Adrenal gland (tissue), 9 donors: ENCODE measurements at regions not wholly inside any gene's neighbourhood (a gene's known extent, or its start where the extent isn't known, plus 50 kb on each side); places are given as distances from the start of the nearest gene placed in this dataset.
"Not testable (repeated sequence)": the region's sequence is repeated elsewhere in the genome, so short reads cannot be mapped to it uniquely, and the experiment has no call there.

Experiments
- DNase-seq, 7 donors: peaks; one replicate each; pipeline ENCODE4 v3.0.0-alpha.2; 2019 to 2020
- H3K27ac ChIP-seq, 5 donors: fragments of 200-600 bp; sonication (generic) in 4 of 5; 1 replicate in 3 of 5; 2 replicates in 2 of 5; pipeline versions ENCODE4 v1.5.1 to v1.8.0; 2016 to 2020; ENCODE audit warnings: mild to moderate bottlenecking in 1 of 5
- H3K27me3 ChIP-seq: fragments of 200-600 bp; 2 replicates; pipeline ENCODE4 v1.8.0; 2021
- H3K36me3 ChIP-seq, 2 donors: fragments of 200-600 bp; replicated peaks in 1 of 2; 1 replicate in 1 of 2; 2 replicates in 1 of 2; pipeline versions ENCODE4 v1.5.1 to v1.8.0; 2018 to 2022
- H3K4me1 ChIP-seq, 2 donors: fragments of 200-600 bp; replicated peaks in 1 of 2; 1 replicate in 1 of 2; 2 replicates in 1 of 2; pipeline versions ENCODE4 v1.5.1 to v1.8.0; 2018 to 2021
- H3K4me3 ChIP-seq, 4 donors: fragments of 200-600 bp; sonication (generic) in 3 of 4; one replicate each; pipeline ENCODE4 v1.5.1; 2016 to 2018
- H3K9me3 ChIP-seq, 3 donors: fragments of 200-600 bp; sonication (generic) in 1 of 3; replicated peaks in 1 of 3; 1 replicate in 2 of 3; 2 replicates in 1 of 3; pipeline versions ENCODE4 v1.5.1 to v1.8.0; 2016 to 2021
- CTCF ChIP-seq, 6 experiments: fragments of 450-650 bp in 4 of 6; fragments of 200-600 bp in 2 of 6; sonication (generic) in 1 of 6; IDR thresholded peaks; 1 replicate in 5 of 6; 2 replicates in 1 of 6; pipeline versions ENCODE4 v1.5.1 to v1.8.0; 2016 to 2021; ENCODE audit warnings: antibody characterized with exemption in 6 of 6, mild to moderate bottlenecking in 2 of 6, moderate library complexity in 1 of 6
- POLR2A ChIP-seq, 2 donors: fragments of 450-650 bp; IDR thresholded peaks; one replicate each; pipeline ENCODE4 v1.6.1; 2017; ENCODE audit warnings: antibody characterized with exemption in 2 of 2, mild to moderate bottlenecking in 2 of 2, moderate library complexity in 1 of 2
- WGBS, 4 donors: extraction: QIAGEN DNeasy Blood & Tissue Kit in 2 of 4; methylation state at CpG; one replicate each; pipeline versions ENCODE4 v1.1.5 to v1.1.7; 2013 to 2017; 5-methylcytosine and 5-hydroxymethylcytosine counted together
- intact Hi-C, 2 donors: fragments of 100-400 bp; cut with DNase I; formaldehyde crosslinking; loops; one replicate each; pipeline versions ENCODE4 v1.14.1 to v1.15.0; 2022 to 2023
- donor health status: healthy with polysubstance abuse.
- donor health status: Bipolar disorder and iron deficiency.
- donor health status: DM: yes; HTN: yes; CAD: no.
- donor health status: DM: no; HTN: no; CAD: no.
- donor health status: DM: no; HTN: no; CAD: no.

- intact Hi-C loops = no loop called here
- TF ChIP-seq POLR2A (IDR thresholded peaks at IDR 0.05) = no peak
- TF ChIP-seq CTCF (IDR thresholded peaks at IDR 0.05) = no peak
- no peaks in the 10 kb centered on the region for H3K4me1 ChIP-seq
- H3K27ac ChIP-seq = no peak overlapping the region
- no peak overlapping the region for H3K4me3 ChIP-seq
- no peaks in the 10 kb centered on the region for H3K27me3 ChIP-seq
- DNase-seq = no peak
- 63 to 78% (median 71%) methylated on average over 4 of the region's 4 CpGs for WGBS, 4 donors
- H3K9me3 ChIP-seq = no peaks in the 10 kb centered on the region
- no peaks in the 10 kb centered on the region for H3K36me3 ChIP-seq
These were observed 58.6 kb upstream of the TLL1 start for GRCh38 chr4:165814256-165815020.

- H3K4me1 ChIP-seq, intact Hi-C loops, H3K36me3 ChIP-seq, H3K27ac ChIP-seq, H3K27me3 ChIP-seq, H3K4me3 ChIP-seq, H3K9me3 ChIP-seq, DNase-seq: not testable (repeated sequence)
- WGBS, 4 donors = 85 to 93% (median 91%) methylated on average over 4 to 6 of the region's 6 CpGs
These were observed 53.9 kb upstream of the TLL1 start for GRCh38 chr4:165819126-165819525.
